Choroid plexus epithelial cell (primary cell): ENCODE measurements at regions not wholly inside any gene's neighbourhood (a gene's known extent, or its start where the extent isn't known, plus 50 kb on each side); places are given as distances from the start of the nearest gene placed in this dataset.

ENCODE experiments used
- DNase-seq: peaks from one replicate; pipeline ENCODE4 v3.0.0-alpha.2; 2010; ENCODE audit warnings: low read depth
- H3K4me3 ChIP-seq: 2 replicates; pipeline ENCODE4 v1.5.1; 2011; ENCODE audit warnings: low read depth, mild to moderate bottlenecking, control low read depth, low read length, moderate library complexity
- TF ChIP-seq, protein P1 (sequence below): conservative IDR thresholded peaks from 2 replicates; pipeline ENCODE4 v1.5.1; 2011; ENCODE audit warnings: low read depth, mild to moderate bottlenecking, control low read depth, inconsistent platforms, low read length, moderate library complexity

DNA sequence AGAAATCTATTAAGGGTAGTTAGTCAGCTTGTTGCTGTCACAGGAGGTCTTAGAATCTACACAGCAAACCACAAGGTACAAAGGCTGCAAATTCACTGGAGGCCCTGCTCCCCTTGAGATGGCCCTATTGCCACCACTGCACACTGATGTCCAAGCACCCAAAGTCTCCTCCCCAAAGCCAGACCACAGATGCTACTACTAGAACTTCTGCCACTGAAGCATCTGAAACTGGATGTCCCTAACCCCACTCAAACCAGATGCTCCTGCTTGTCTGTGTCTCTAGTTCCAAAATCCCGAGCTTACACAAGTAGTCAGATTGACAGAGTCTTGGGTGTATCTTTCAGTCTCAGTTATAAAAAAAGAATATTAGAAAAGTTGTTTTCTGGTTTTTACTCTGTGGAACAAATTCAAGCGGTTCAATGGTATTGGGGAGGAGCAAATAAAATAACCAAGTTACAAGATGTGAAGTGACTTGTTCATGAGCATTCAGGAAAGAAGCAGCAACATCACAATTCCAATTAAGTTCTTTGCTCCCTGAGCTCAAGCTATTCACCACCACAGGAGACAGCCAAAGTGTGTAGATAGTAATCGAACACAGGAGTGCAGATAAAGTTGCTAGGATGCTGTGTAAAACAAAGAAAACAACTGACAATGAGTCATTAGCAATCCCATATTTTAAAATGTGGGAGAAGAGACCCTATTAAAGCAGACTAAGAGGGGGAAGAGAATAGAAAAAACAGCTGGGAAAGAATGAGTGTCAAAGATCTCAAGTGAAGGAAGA is 352.3 kb downstream of the PDGFC start:
- TF ChIP-seq, protein P1, sequence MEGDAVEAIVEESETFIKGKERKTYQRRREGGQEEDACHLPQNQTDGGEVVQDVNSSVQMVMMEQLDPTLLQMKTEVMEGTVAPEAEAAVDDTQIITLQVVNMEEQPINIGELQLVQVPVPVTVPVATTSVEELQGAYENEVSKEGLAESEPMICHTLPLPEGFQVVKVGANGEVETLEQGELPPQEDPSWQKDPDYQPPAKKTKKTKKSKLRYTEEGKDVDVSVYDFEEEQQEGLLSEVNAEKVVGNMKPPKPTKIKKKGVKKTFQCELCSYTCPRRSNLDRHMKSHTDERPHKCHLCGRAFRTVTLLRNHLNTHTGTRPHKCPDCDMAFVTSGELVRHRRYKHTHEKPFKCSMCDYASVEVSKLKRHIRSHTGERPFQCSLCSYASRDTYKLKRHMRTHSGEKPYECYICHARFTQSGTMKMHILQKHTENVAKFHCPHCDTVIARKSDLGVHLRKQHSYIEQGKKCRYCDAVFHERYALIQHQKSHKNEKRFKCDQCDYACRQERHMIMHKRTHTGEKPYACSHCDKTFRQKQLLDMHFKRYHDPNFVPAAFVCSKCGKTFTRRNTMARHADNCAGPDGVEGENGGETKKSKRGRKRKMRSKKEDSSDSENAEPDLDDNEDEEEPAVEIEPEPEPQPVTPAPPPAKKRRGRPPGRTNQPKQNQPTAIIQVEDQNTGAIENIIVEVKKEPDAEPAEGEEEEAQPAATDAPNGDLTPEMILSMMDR = no peak
- no peak overlapping the region for H3K4me3 ChIP-seq
- no peak for DNase-seq

DNA sequence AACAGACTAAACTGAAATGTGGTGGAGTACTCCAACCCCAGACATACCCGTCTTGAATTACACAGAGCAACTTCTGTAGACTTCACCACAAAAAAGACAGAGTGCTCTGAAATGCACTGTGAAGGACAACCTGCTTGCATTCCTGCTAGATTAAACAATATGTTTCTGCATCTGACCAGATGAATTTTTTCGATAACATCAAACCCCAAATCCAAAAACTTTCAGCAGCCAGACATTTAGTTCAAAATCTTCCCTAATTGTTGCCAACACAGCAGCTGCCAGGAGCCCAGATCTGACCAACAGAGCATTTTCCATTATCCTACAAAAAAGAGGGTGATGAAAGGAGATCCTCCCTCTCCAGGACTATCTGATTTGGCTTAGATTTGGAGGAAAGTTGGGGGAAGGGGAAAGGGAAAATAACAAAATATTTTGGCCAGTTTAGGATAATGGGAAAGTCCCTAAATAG is 356.5 kb downstream of the PDGFC start:
- H3K4me3 ChIP-seq = no peak overlapping the region
- TF ChIP-seq, protein P1 = no peak
- peak; percentile 98 for DNase-seq

DNA sequence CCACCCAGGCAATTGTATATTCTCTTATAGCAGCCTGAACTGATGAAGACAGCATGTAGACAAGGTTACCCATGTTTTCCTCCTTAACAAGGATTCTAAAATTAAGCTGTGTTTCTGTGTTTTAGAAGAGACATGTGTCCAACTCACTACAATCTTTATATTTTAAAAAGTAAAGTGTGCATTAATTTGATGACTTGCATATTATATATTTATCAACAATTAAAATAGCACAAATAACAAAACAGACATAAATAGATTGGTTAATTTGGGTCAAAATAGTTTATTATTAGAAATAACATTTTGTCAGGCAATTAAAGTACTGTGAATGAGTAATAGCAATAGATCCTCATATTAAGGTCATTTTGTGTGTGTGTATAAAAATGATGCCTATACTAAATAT is 357.1 kb downstream of the PDGFC start:
- no peak overlapping the region for H3K4me3 ChIP-seq
- DNase-seq = no peak
- TF ChIP-seq, protein P1 = no peak

DNA sequence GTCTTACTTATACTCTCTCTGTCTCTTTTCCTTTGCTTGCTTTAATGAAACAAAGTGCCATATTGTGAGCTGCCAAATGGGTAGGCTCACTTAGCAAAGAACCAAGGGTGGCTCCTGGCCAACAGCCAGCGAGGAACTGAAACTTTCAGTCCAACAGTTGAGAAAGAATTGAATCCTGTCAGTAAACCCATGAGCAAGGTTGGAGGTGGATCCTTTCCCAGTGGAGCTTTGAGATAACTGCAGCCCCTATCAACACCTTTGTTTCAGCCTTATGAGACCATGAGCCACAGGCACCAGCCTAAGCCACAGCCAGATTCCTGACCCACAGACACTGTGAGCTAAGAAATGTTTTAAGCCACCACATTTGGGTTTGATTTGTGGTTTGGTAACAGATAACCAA is 362.2 kb downstream of the PDGFC start:
- no peak overlapping the region for H3K4me3 ChIP-seq
- TF ChIP-seq, protein P1 = no peak
- DNase-seq = no peak

DNA sequence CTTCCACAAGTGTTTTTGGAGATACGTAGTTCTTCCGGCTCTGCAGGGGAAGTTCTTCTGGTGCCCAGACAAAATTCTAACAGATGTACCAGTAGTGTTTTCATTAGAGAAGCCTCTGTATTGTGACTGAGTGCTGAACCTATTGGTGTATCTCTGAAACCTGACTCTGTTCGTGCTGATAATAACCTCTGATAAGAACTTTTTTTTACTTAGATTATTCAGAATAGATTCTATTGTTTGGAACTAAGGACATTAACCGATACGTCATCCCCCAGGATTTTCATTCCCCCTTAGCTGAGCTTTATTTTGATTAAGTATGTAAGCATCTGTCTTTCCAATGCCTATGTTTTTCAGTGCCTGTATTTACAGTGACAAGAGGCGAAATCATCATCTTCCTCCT is 362.9 kb downstream of the PDGFC start:
- DNase-seq = no peak
- TF ChIP-seq, protein P1 = no peak
- H3K4me3 ChIP-seq = no peak overlapping the region

DNA sequence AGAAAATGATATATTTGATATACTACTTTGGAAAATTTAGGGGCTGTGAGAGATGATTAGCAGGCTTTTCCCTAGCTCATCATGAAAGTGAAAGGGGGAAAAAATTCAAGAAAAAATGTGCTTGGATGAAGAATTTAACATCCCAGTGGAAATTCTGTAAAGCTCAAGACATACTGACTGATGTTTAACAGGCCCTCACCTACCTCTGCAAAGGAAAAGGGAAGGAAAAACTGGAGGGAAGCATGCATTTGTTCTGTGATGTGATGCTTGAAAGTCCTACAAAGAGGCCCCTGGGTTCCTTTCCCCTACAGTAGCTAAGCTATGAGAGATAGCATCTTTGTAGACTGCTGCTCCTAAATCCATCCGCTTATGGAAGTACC is 364.1 kb downstream of the PDGFC start:
- no peak overlapping the region for H3K4me3 ChIP-seq
- no peak for DNase-seq
- TF ChIP-seq, protein P1 = no peak
